ENCODE measurements at regions not wholly inside any gene's neighbourhood (a gene's known extent, or its start where the extent isn't known, plus 50 kb on each side); places are given as distances from the start of the nearest gene placed in this dataset.

DNA sequence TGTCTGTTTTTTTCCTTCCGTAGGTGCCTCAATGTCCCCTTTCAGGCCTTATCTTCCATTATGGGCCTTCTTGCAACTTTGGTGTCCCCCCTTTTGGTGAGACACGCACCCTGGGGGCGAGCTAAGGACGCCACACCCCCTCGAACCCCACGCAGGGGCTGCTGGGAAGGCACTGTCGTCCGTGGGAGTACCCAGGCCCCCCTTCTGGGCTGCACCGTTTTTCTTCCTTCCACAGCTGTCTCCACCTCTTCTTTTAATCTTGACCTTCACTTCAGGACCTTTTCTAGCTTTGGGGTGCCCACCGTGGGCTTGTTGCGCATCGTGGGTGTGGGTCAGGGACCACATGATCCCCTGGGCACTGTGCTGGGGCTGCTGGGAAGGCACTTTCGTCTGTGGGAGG, 271.8 kb downstream of the ALG10 start:
- intact Hi-C loops (cut with DNase I): no loop called here
- H3K4me3 ChIP-seq: no peak overlapping the region
- peak in 1 of 5 donors; percentile 32 for DNase-seq

DNA sequence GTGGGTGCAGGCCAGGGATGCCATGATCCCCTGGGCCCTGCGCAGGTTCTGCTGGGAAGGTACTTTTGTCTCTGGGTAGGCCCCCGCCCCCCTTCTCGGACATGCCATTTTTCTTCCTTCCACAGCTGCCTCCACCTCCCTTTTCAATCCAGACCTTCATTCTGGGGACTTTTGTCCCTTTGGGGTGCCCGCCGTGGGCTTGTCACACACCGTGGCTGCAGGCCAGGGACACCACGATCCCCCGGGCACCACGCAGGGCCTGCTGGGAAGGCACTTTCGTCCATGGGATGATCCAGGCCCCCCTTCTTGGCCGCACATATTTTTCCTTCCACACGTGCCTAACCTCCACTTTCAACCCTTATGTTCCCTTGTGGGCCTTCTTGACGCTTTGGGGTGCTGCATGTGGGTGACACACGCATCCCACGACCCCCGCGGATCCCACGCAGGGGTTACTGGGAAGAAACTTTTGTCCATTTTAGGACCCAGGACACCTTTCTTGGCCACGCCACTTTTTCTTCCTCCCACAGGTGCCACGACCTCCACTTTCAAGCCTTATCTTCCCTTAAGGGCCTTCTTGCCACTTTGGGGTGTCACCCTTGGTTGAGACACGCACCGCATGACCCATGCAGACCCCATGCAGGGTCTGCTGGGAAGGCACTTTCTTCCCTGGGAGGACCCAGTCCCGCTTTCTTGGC, 272.5 kb downstream of the ALG10 start:
- 78 to 81% (median 79%) methylated on average over 23 of the region's 23 CpGs for WGBS, 4 donors
- intact Hi-C loops (cut with DNase I): no loop called here
- Histone ChIP-seq H3K4me1 (no peaks in the 10 kb centered on the region), H3K9me3 (peaks cover 0 to 5% (median 0%) of the 10 kb centered on the region in 12 donors), H3K27ac (no peak overlapping the region), H3K36me3 (no peaks in the 10 kb centered on the region), H3K4me3 (no peak overlapping the region), H3K27me3 (peaks cover 0 to 28% (median 0%) of the 10 kb centered on the region in 9 donors)
- DNase-seq (peak in 3 of 5 donors; percentile 6 to 37 (median 11)), ATAC-seq (no peak)
- TF ChIP-seq, protein P1, sequence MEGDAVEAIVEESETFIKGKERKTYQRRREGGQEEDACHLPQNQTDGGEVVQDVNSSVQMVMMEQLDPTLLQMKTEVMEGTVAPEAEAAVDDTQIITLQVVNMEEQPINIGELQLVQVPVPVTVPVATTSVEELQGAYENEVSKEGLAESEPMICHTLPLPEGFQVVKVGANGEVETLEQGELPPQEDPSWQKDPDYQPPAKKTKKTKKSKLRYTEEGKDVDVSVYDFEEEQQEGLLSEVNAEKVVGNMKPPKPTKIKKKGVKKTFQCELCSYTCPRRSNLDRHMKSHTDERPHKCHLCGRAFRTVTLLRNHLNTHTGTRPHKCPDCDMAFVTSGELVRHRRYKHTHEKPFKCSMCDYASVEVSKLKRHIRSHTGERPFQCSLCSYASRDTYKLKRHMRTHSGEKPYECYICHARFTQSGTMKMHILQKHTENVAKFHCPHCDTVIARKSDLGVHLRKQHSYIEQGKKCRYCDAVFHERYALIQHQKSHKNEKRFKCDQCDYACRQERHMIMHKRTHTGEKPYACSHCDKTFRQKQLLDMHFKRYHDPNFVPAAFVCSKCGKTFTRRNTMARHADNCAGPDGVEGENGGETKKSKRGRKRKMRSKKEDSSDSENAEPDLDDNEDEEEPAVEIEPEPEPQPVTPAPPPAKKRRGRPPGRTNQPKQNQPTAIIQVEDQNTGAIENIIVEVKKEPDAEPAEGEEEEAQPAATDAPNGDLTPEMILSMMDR (IDR thresholded peaks at IDR 0.05): no peak
- no peak for TF ChIP-seq POLR2A (IDR thresholded peaks at IDR 0.05)

More for the DNA sequence above, 271.8 kb downstream of the ALG10 start:
- 66 to 70% (median 68%) methylated on average over 13 of the region's 13 CpGs for WGBS, 4 donors
- Histone ChIP-seq H3K4me1 (no peaks in the 10 kb centered on the region), H3K9me3 (peaks cover 0 to 3% (median 0%) of the 10 kb centered on the region in 12 donors), H3K27ac (no peak overlapping the region), H3K27me3 (peaks cover 0 to 22% (median 0%) of the 10 kb centered on the region in 9 donors), H3K36me3 (no peaks in the 10 kb centered on the region)
- ATAC-seq: no peak
- no peak for TF ChIP-seq POLR2A (IDR thresholded peaks at IDR 0.05)
- TF ChIP-seq, protein P1 (IDR thresholded peaks at IDR 0.05): no peak

DNA sequence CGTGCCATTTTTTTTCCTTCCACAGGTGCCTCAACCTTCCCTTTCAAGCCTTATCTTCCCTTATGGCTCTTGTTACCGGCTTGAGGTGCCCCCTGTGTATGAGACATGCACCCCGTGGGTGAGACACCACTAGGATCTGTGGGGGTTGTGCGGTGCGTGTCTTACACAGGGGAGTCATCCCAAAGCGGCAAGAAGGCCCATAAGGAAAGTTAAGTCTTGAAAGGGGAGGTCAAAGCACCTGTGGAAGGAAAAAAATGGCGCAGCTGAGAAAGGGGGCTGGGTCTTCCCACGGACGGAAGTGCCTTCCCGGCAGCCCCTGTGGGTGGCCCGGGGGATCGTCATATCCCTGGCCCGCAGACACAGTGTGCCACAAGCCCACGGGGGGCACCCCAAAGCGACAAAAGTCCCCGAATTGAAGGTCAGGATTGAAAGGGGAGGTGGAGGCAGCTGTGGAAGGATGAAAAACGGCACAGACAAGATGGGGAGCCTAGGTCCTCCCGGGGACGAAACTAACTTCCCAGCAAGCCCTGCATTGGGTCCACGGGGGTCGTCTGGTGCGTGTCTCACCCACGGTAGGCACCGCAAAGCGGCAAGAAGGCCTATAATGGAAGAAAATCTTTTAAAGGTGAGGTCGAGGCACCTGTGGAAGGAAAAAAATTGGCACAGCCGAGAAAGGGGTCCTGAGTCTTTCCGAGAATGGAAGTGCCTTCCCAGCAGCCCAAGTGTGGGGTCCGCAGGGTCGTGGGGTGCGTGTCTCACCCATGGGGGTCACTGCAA, 273.3 kb downstream of the ALG10 start:
- H3K4me3 ChIP-seq: no peak overlapping the region
- H3K4me1 ChIP-seq: no peaks in the 10 kb centered on the region
- no peaks in the 10 kb centered on the region for H3K36me3 ChIP-seq
- H3K27ac ChIP-seq: no peak overlapping the region
- peaks cover 0 to 29% (median 0%) of the 10 kb centered on the region in 9 donors for H3K27me3 ChIP-seq
- intact Hi-C loops (cut with DNase I): no loop called here
- 74 to 78% (median 76%) methylated on average over 31 of the region's 31 CpGs for WGBS, 4 donors
- TF ChIP-seq, protein P1 (IDR thresholded peaks at IDR 0.05): no peak
- TF ChIP-seq POLR2A (IDR thresholded peaks at IDR 0.05): no peak
- H3K9me3 ChIP-seq: peaks cover 0 to 9% (median 0%) of the 10 kb centered on the region in 12 donors
- no peak for ATAC-seq
- DNase-seq: peak in 3 of 5 donors; percentile 1 to 10 (median 10)
